ENCODE measurements at regions not wholly inside any gene's neighbourhood (a gene's known extent, or its start where the extent isn't known, plus 50 kb on each side); places are given as distances from the start of the nearest gene placed in this dataset.
"Not testable (repeated sequence)": the region's sequence is repeated elsewhere in the genome, so short reads cannot be mapped to it uniquely, and the experiment has no call there.

DNA sequence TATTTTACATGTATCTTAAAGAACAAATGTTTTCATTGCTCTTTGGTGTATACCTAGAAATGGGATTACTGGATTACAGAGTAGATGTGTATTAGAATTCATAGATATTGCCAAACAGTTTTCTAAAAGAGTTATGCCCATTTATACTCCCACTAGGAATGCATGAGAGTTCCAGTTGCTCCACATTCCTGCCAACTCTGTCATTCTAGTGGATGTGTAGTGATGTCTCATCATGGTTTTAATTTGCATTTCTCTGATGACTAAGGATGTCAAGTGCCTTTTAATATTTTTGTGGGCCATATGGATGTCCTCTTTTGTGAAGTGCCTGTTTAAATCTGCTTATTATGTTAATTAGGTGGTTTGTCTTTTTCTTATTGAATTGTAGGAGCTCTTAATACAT is 65.6 kb upstream of the BMP2K start:
- H3K36me3 ChIP-seq (ENCODE audit: control insufficient read depth, low read length): no peaks in the 10 kb centered on the region
- no peak overlapping the region for H3K27ac ChIP-seq (ENCODE audit: low read depth, low read length)
- H3K4me1 ChIP-seq (ENCODE audit: control insufficient read depth, low read length): peaks cover 28% of the 10 kb centered on the region
- H3F3A ChIP-seq (ENCODE audit: control insufficient read depth, insufficient read depth): no peaks in the 10 kb centered on the region; the same call in none of the 2 replicates
- H3K27me3 ChIP-seq (ENCODE audit: control insufficient read depth, low read length): no peaks in the 10 kb centered on the region
- H3K9me2 ChIP-seq (replicated peaks; ENCODE audit: control insufficient read depth, low read length): no peaks in the 10 kb centered on the region
- H3K79me2 ChIP-seq (ENCODE audit: control insufficient read depth, low read length): no peaks in the 10 kb centered on the region
- H3K4me3 ChIP-seq (ENCODE audit: low read length): no peak overlapping the region
- no peak for TF ChIP-seq EZH2phosphoT487 (IDR thresholded peaks at IDR 0.05; ENCODE audit: borderline replicate concordance, low read length)
- TF ChIP-seq, protein P1, sequence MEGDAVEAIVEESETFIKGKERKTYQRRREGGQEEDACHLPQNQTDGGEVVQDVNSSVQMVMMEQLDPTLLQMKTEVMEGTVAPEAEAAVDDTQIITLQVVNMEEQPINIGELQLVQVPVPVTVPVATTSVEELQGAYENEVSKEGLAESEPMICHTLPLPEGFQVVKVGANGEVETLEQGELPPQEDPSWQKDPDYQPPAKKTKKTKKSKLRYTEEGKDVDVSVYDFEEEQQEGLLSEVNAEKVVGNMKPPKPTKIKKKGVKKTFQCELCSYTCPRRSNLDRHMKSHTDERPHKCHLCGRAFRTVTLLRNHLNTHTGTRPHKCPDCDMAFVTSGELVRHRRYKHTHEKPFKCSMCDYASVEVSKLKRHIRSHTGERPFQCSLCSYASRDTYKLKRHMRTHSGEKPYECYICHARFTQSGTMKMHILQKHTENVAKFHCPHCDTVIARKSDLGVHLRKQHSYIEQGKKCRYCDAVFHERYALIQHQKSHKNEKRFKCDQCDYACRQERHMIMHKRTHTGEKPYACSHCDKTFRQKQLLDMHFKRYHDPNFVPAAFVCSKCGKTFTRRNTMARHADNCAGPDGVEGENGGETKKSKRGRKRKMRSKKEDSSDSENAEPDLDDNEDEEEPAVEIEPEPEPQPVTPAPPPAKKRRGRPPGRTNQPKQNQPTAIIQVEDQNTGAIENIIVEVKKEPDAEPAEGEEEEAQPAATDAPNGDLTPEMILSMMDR (IDR thresholded peaks at IDR 0.05; ENCODE audit: low read depth, low read length, poor library complexity, severe bottlenecking): no peak
- H3K9me3 ChIP-seq (ENCODE audit: control insufficient read depth, insufficient read depth, low read length): no peaks in the 10 kb centered on the region
- H3K4me2 ChIP-seq (ENCODE audit: low read length): no peak overlapping the region
- H4K20me1 ChIP-seq (ENCODE audit: control insufficient read depth, insufficient read depth, low read depth, low read length): no peaks in the 10 kb centered on the region

DNA sequence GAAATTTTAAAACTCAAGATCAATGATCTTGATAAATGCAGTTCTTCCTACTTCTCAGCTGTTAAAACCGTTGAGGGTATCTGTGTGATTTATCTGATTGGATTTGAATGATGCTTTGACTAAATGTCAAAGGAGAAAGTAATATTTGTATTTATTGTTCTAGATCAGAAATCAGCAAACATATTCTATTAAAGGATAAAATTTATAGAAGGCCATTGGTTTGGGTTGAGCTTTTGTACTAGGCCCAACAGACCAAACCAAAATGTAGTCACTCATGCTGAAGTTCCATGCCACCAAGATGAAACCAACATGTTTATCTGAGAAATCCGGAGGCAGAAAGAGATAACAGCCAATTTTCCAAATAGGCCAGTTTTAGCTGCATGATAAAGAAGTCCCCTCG is 64.5 kb upstream of the BMP2K start:
- H3K27ac ChIP-seq (ENCODE audit: low read depth, low read length): no peak overlapping the region
- H3K4me1 ChIP-seq (ENCODE audit: control insufficient read depth, low read length): peaks cover 16% of the 10 kb centered on the region
- TF ChIP-seq, protein P1 (IDR thresholded peaks at IDR 0.05; ENCODE audit: low read depth, low read length, poor library complexity, severe bottlenecking): no peak
- no peak for TF ChIP-seq EZH2phosphoT487 (IDR thresholded peaks at IDR 0.05; ENCODE audit: borderline replicate concordance, low read length)

DNA sequence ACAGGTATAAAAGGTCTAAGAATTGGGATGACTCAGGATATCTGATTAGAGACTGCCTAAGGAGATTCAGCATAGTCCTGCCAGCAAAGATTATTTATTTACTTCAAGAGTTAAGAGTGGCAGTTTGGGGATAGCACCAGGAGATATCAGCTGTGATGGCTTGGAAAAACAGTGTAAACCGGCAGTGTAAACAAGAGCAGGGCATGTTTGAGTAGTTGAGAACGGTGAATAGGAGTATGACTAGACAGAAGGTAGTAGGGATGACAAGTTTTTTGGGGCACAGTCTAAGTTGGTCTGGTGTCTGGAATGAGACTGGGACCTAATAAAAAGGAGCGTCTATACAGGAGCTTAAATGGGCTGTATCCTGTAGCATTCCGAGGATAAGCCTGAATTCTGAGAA is 61.6 kb upstream of the BMP2K start:
- not testable (repeated sequence) for H3K27me3 ChIP-seq (ENCODE audit: control insufficient read depth, low read length); H4K20me1 ChIP-seq (ENCODE audit: control insufficient read depth, insufficient read depth, low read depth, low read length); H3K4me2 ChIP-seq (ENCODE audit: low read length)

More for the DNA sequence above, 64.5 kb upstream of the BMP2K start:
- Histone ChIP-seq H3K4me2 (ENCODE audit: low read length) (no peak overlapping the region), H3K9me2 (replicated peaks; ENCODE audit: control insufficient read depth, low read length) (no peaks in the 10 kb centered on the region), H3K27me3 (ENCODE audit: control insufficient read depth, low read length) (no peaks in the 10 kb centered on the region), H3K9me3 (ENCODE audit: control insufficient read depth, insufficient read depth, low read length) (no peaks in the 10 kb centered on the region), H3K4me3 (ENCODE audit: low read length) (no peak overlapping the region), H4K20me1 (ENCODE audit: control insufficient read depth, insufficient read depth, low read depth, low read length) (no peaks in the 10 kb centered on the region), H3F3A (ENCODE audit: control insufficient read depth, insufficient read depth) (no peaks in the 10 kb centered on the region; the same call in none of the 2 replicates), H3K79me2 (ENCODE audit: control insufficient read depth, low read length) (no peaks in the 10 kb centered on the region), H3K36me3 (ENCODE audit: control insufficient read depth, low read length) (no peaks in the 10 kb centered on the region)

DNA sequence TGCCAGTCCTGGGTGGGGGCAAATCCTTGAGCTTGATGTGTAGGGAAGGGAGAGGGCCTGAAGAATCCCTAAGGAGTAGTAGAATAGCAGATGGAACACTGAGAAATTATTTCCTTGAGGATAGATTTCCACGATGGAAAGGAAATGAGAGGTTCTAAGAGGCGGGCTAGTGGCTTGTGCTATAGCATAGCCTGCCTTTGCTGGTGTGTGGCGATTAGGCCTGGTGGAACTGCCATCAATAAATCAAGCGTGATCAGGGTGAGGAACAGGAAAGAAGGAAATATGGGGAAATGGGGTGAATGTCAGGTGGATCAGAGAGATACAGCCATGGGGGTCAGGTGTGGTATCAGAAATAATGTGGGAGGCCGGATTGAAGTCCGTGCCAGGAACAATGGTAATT is 60.8 kb upstream of the BMP2K start:
- not testable (repeated sequence) for H3K4me3 ChIP-seq (ENCODE audit: low read length); H3K27ac ChIP-seq (ENCODE audit: low read depth, low read length); H3K4me2 ChIP-seq (ENCODE audit: low read length); H3K79me2 ChIP-seq (ENCODE audit: control insufficient read depth, low read length); H3F3A ChIP-seq (ENCODE audit: control insufficient read depth, insufficient read depth); H3K9me2 ChIP-seq (replicated peaks; ENCODE audit: control insufficient read depth, low read length); H3K27me3 ChIP-seq (ENCODE audit: control insufficient read depth, low read length); H4K20me1 ChIP-seq (ENCODE audit: control insufficient read depth, insufficient read depth, low read depth, low read length); H3K9me3 ChIP-seq (ENCODE audit: control insufficient read depth, insufficient read depth, low read length); H3K36me3 ChIP-seq (ENCODE audit: control insufficient read depth, low read length); H3K4me1 ChIP-seq (ENCODE audit: control insufficient read depth, low read length)

More for the DNA sequence above, 61.6 kb upstream of the BMP2K start:
- not testable (repeated sequence) for H3K4me3 ChIP-seq (ENCODE audit: low read length); H3F3A ChIP-seq (ENCODE audit: control insufficient read depth, insufficient read depth); H3K9me3 ChIP-seq (ENCODE audit: control insufficient read depth, insufficient read depth, low read length); H3K4me1 ChIP-seq (ENCODE audit: control insufficient read depth, low read length); H3K79me2 ChIP-seq (ENCODE audit: control insufficient read depth, low read length); H3K36me3 ChIP-seq (ENCODE audit: control insufficient read depth, low read length); H3K27ac ChIP-seq (ENCODE audit: low read depth, low read length); H3K9me2 ChIP-seq (replicated peaks; ENCODE audit: control insufficient read depth, low read length)

DNA sequence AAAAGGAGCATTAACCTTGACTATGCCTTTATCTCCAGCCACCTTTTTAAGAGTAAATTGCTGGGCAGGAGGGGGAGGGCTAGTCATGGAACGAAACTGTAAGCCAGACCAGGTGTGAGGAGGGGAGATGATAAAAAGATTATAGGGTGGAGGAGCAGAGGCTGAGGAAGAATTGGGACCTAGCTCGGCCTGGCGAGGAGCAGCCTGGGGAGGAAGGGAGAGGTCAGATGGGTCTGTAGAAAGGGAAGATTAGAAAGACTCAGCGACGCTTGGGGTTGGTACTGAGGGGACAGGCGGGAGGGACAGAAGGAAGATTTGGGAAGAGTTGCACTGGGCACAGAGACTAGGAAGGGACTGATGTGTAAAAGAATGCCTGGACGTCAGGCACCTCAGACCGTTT is 58.4 kb upstream of the BMP2K start:
- H3K4me2 ChIP-seq (ENCODE audit: low read length); H3K27ac ChIP-seq (ENCODE audit: low read depth, low read length); H3K79me2 ChIP-seq (ENCODE audit: control insufficient read depth, low read length); H3K4me3 ChIP-seq (ENCODE audit: low read length); H3F3A ChIP-seq (ENCODE audit: control insufficient read depth, insufficient read depth); H3K27me3 ChIP-seq (ENCODE audit: control insufficient read depth, low read length); H3K36me3 ChIP-seq (ENCODE audit: control insufficient read depth, low read length); H4K20me1 ChIP-seq (ENCODE audit: control insufficient read depth, insufficient read depth, low read depth, low read length); H3K9me3 ChIP-seq (ENCODE audit: control insufficient read depth, insufficient read depth, low read length); H3K9me2 ChIP-seq (replicated peaks; ENCODE audit: control insufficient read depth, low read length): not testable (repeated sequence)
- H3K4me1 ChIP-seq (ENCODE audit: control insufficient read depth, low read length): peaks cover 16% of the 10 kb centered on the region

All from DOHH2 (cell line).